LNCaP clone FGC (cell line): ENCODE measurements at regions not wholly inside any gene's neighbourhood (a gene's known extent, or its start where the extent isn't known, plus 50 kb on each side); places are given as distances from the start of the nearest gene placed in this dataset.
A peak's percentile ranks its signal among the peaks of the same experiment; 100 is the strongest.
"Not testable (repeated sequence)": the region's sequence is repeated elsewhere in the genome, so short reads cannot be mapped to it uniquely, and the experiment has no call there.

ENCODE experiments used
- DNase-seq: peaks from one replicate; pipeline ENCODE4 v3.0.0-alpha.2; 2011; ENCODE audit warnings: low read depth
- H3K4me3 ChIP-seq: 2 replicates; pipeline ENCODE4 v1.5.1; 2011; ENCODE audit warnings: mild to moderate bottlenecking, low read depth, low read length, control low read depth
- CTCF ChIP-seq: IDR thresholded peaks from 2 replicates; pipeline ENCODE4 v1.5.1; 2012; ENCODE audit warnings: mild to moderate bottlenecking; ENCODE audit not compliant: control insufficient read depth, insufficient read depth; ENCODE audit errors: extremely low read depth

DNA sequence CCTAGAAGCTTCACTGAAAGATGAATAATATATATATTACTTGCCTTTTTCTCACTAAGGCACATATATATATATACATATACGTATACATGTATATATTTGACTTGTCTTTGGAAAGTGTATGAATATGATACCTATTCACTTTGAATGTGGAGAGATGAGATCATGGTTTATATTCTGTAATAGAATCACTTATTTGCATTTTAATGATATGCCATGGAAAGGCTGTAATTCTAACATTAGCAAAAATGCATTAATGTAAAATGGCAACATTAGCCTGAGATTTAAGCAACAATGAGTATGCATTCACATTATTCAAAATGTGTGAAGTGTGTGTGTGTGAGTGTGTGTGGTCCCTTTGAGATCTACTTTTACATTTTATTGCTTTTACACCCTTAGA lies 54.5 kb upstream of the PRKD1 start:
- TF ChIP-seq CTCF = no peak
- DNase-seq = no peak

GRCh38 chr14:29982993-29983392 lies 55.3 kb upstream of the PRKD1 start:
- no peak for TF ChIP-seq CTCF
- DNase-seq = no peak

More for the DNA sequence above, 54.5 kb upstream of the PRKD1 start:
- no peak overlapping the region for H3K4me3 ChIP-seq

DNA sequence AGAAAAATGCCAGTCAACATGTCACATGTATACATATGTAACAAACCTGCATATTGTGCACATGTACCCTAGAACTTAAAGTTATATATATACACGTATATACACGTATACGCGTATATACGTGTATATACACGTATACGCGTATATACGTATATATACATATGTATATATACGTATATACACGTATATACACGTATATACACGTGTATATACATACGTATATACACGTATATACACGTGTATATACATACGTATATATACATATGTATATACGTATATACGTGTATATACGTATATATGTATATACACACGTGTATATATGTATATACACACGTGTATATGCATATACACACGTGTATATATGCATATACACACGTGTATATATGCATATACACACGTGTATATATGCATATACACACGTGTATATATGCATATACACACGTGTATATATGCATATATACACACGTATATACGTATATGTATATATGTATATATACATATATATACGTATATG lies 62.8 kb upstream of the PRKD1 start:
- H3K4me3 ChIP-seq, DNase-seq: not testable (repeated sequence)

More at GRCh38 chr14:29982993-29983392, 55.3 kb upstream of the PRKD1 start:
- H3K4me3 ChIP-seq = no peak overlapping the region

DNA sequence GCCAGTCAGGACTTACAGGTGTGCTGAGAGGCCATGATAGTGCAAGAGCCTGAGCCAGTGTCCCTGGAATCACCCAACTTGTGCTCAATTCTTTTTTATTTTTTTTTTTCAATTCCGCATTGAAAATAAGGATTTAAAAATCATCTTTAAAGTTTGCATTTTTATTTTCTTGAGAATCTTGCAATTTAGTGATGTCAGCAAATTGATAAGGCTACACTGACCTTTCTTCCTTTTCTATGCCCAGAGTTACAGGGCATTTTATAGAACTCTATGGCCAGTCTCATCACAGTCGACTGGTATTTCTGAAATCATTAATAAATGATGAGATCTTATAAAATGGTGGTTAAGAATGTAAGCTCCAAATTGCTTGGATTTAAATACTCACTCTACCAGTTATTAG lies 63.3 kb upstream of the PRKD1 start:
- no peak for TF ChIP-seq CTCF
- DNase-seq = no peak

GRCh38 chr14:29993143-29993542 lies 65.5 kb upstream of the PRKD1 start:
- no peak overlapping the region for H3K4me3 ChIP-seq
- TF ChIP-seq CTCF = no peak
- DNase-seq = no peak

More for the DNA sequence above, 63.3 kb upstream of the PRKD1 start:
- H3K4me3 ChIP-seq = no peak overlapping the region

- no peak overlapping the region for H3K4me3 ChIP-seq
- 0 out of 2 replicates have a peak, but pooled peaks have one; percentile 23 for TF ChIP-seq CTCF
- no peak for DNase-seq
Measured at GRCh38 chr14:29999013-29999539, 71.4 kb upstream of the PRKD1 start.

DNA sequence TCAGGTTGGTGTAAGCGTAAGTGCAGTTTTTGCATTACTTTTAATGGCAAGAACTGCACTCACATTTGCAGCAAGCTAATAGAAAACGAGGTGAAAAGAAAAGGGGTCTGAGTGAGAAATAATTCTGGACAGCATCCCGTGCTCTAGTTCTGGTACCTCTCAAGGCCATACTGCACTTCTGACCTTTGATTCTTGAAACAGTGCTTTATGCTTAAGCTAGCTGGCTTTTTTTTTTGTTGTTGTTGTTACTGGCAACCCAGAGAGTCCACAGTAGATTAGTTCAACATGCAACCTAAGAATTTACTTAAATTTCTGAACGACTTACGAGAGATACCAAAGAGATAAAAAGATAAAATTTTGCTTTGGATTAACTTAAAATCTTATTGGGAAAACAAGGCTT lies 75.2 kb upstream of the PRKD1 start:
- no peak for TF ChIP-seq CTCF
- DNase-seq = no peak
- H3K4me3 ChIP-seq = no peak overlapping the region
